Mucosa of stomach (tissue), 1 donor: ENCODE measurements at regions not wholly inside any gene's neighbourhood (a gene's known extent, or its start where the extent isn't known, plus 50 kb on each side); places are given as distances from the start of the nearest gene placed in this dataset.

ENCODE experiments used
- H3K27me3 ChIP-seq: one replicate; pipeline ENCODE4 v1.7.0; 2013; ENCODE audit warnings: mild to moderate bottlenecking, low read length; ENCODE audit not compliant: control insufficient read depth, insufficient read depth
- H3K36me3 ChIP-seq: one replicate; pipeline ENCODE4 v1.7.0; 2013; ENCODE audit warnings: low read length; ENCODE audit not compliant: control insufficient read depth, insufficient read depth
- H3K4me1 ChIP-seq: one replicate; pipeline ENCODE4 v1.7.0; 2013; ENCODE audit warnings: mild to moderate bottlenecking, low read length; ENCODE audit not compliant: control insufficient read depth, insufficient read depth
- H3K4me3 ChIP-seq: one replicate; pipeline ENCODE4 v1.7.0; 2013; ENCODE audit warnings: low read length
- H3K9ac ChIP-seq: one replicate; pipeline ENCODE4 v1.7.0; 2013; ENCODE audit warnings: mild to moderate bottlenecking, low read length, moderate library complexity
- H3K9me3 ChIP-seq: one replicate; pipeline ENCODE4 v1.7.0; 2013; ENCODE audit warnings: mild to moderate bottlenecking, low read length, moderate library complexity; ENCODE audit not compliant: control insufficient read depth
- donor health status: Pancreatic carcinoma.

- Histone ChIP-seq H3K9me3 (no peaks in the 10 kb centered on the region), H3K9ac (no peak overlapping the region), H3K36me3 (no peaks in the 10 kb centered on the region), H3K4me3 (no peak overlapping the region), H3K4me1 (no peaks in the 10 kb centered on the region), H3K27me3 (no peaks in the 10 kb centered on the region)
These were observed 116.5 kb upstream of the ATP10B start for GRCh38 chr5:160968480-160968879.

GRCh38 chr5:160966921-160967320, 114.9 kb upstream of the ATP10B start:
- H3K9ac ChIP-seq = no peak overlapping the region
- no peaks in the 10 kb centered on the region for H3K36me3 ChIP-seq
- H3K9me3 ChIP-seq = no peaks in the 10 kb centered on the region
- no peaks in the 10 kb centered on the region for H3K27me3 ChIP-seq
- H3K4me1 ChIP-seq = no peaks in the 10 kb centered on the region
- H3K4me3 ChIP-seq = no peak overlapping the region

GRCh38 chr5:160961761-160962160, 109.8 kb upstream of the ATP10B start:
- Histone ChIP-seq H3K27me3 (no peaks in the 10 kb centered on the region), H3K9me3 (no peaks in the 10 kb centered on the region), H3K4me3 (no peak overlapping the region), H3K36me3 (no peaks in the 10 kb centered on the region), H3K4me1 (peaks cover 7% of the 10 kb centered on the region), H3K9ac (no peak overlapping the region)

- Histone ChIP-seq H3K9ac (no peak overlapping the region), H3K27me3 (no peaks in the 10 kb centered on the region)
These were observed 109.0 kb upstream of the ATP10B start for GRCh38 chr5:160961038-160961437.

GRCh38 chr5:160960592-160960991, 108.6 kb upstream of the ATP10B start:
- H3K4me1 ChIP-seq = peaks cover 7% of the 10 kb centered on the region
- H3K9me3 ChIP-seq = no peaks in the 10 kb centered on the region
- no peak overlapping the region for H3K4me3 ChIP-seq
- H3K9ac ChIP-seq = no peak overlapping the region
- H3K36me3 ChIP-seq = no peaks in the 10 kb centered on the region
- H3K27me3 ChIP-seq = no peaks in the 10 kb centered on the region

More at GRCh38 chr5:160961038-160961437, 109.0 kb upstream of the ATP10B start:
- no peak overlapping the region for H3K4me3 ChIP-seq
- no peaks in the 10 kb centered on the region for H3K9me3 ChIP-seq
- H3K4me1 ChIP-seq = peaks cover 7% of the 10 kb centered on the region
- no peaks in the 10 kb centered on the region for H3K36me3 ChIP-seq

GRCh38 chr5:160959804-160960203, 107.8 kb upstream of the ATP10B start:
- Histone ChIP-seq H3K4me3 (no peak overlapping the region), H3K36me3 (no peaks in the 10 kb centered on the region), H3K4me1 (peaks cover 7% of the 10 kb centered on the region), H3K27me3 (no peaks in the 10 kb centered on the region), H3K9me3 (no peaks in the 10 kb centered on the region), H3K9ac (no peak overlapping the region)

GRCh38 chr5:160957312-160957861, 105.4 kb upstream of the ATP10B start:
- H3K4me3 ChIP-seq = no peak overlapping the region
- H3K9ac ChIP-seq = no peak overlapping the region
- no peaks in the 10 kb centered on the region for H3K36me3 ChIP-seq
- H3K4me1 ChIP-seq = peaks cover 7% of the 10 kb centered on the region
- H3K9me3 ChIP-seq = no peaks in the 10 kb centered on the region
- no peaks in the 10 kb centered on the region for H3K27me3 ChIP-seq

GRCh38 chr5:160956051-160956450, 104.0 kb upstream of the ATP10B start:
- Histone ChIP-seq H3K9ac (no peak overlapping the region), H3K9me3 (no peaks in the 10 kb centered on the region), H3K36me3 (no peaks in the 10 kb centered on the region), H3K27me3 (no peaks in the 10 kb centered on the region), H3K4me3 (no peak overlapping the region), H3K4me1 (peaks cover 7% of the 10 kb centered on the region)

GRCh38 chr5:160950311-160950710, 98.3 kb upstream of the ATP10B start:
- no peaks in the 10 kb centered on the region for H3K27me3 ChIP-seq
- no peaks in the 10 kb centered on the region for H3K36me3 ChIP-seq
- no peaks in the 10 kb centered on the region for H3K9me3 ChIP-seq
- H3K9ac ChIP-seq = no peak overlapping the region
- no peak overlapping the region for H3K4me3 ChIP-seq
- no peaks in the 10 kb centered on the region for H3K4me1 ChIP-seq

GRCh38 chr5:160940725-160941124, 88.7 kb upstream of the ATP10B start:
- no peak overlapping the region for H3K9ac ChIP-seq
- no peaks in the 10 kb centered on the region for H3K27me3 ChIP-seq

GRCh38 chr5:160938532-160938931, 86.5 kb upstream of the ATP10B start:
- Histone ChIP-seq H3K27me3 (no peaks in the 10 kb centered on the region), H3K9me3 (no peaks in the 10 kb centered on the region), H3K36me3 (no peaks in the 10 kb centered on the region), H3K9ac (no peak overlapping the region), H3K4me1 (peaks cover 22% of the 10 kb centered on the region), H3K4me3 (no peak overlapping the region)

More at GRCh38 chr5:160940725-160941124, 88.7 kb upstream of the ATP10B start:
- no peak overlapping the region for H3K4me3 ChIP-seq
- H3K36me3 ChIP-seq = no peaks in the 10 kb centered on the region
- H3K4me1 ChIP-seq = peaks cover 22% of the 10 kb centered on the region
- H3K9me3 ChIP-seq = no peaks in the 10 kb centered on the region

GRCh38 chr5:160937570-160937969, 85.6 kb upstream of the ATP10B start:
- Histone ChIP-seq H3K4me1 (peaks cover 22% of the 10 kb centered on the region), H3K9me3 (no peaks in the 10 kb centered on the region), H3K27me3 (no peaks in the 10 kb centered on the region), H3K36me3 (no peaks in the 10 kb centered on the region), H3K9ac (no peak overlapping the region), H3K4me3 (no peak overlapping the region)

- no peak overlapping the region for H3K9ac ChIP-seq
These were observed 83.8 kb upstream of the ATP10B start for GRCh38 chr5:160935776-160936175.

More at GRCh38 chr5:160935776-160936175, 83.8 kb upstream of the ATP10B start:
- Histone ChIP-seq H3K36me3 (no peaks in the 10 kb centered on the region), H3K9me3 (no peaks in the 10 kb centered on the region), H3K4me3 (no peak overlapping the region), H3K27me3 (no peaks in the 10 kb centered on the region), H3K4me1 (peaks cover 22% of the 10 kb centered on the region)
